ENCODE measurements at regions not wholly inside any gene's neighbourhood (a gene's known extent, or its start where the extent isn't known, plus 50 kb on each side); places are given as distances from the start of the nearest gene placed in this dataset.

DNA sequence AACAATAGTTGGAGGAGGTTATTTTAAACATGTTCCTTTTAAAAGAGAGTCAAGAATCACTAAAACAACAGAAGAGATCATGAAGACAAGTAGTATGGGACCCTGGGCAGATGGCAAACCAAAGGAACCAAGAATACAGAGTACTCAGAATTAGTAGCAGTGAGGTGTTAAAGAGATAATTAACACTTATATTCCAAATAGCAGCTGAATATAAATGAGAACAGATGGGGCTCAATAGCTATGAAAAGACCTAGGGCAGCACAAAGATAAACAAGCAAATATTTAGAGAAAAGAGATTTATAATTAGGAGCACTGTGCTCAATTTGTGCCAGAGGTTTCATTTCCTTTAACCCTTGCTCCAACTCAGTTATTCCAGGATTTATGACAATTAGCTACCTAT lies 159.1 kb downstream of the FAM114A2 start:
- no peak overlapping the region for H3K4me3 Mint-ChIP-seq
- peaks cover 2% of the 10 kb centered on the region for H3K9me3 Mint-ChIP-seq
- no peaks in the 10 kb centered on the region for H3K4me1 Mint-ChIP-seq
- H3K27me3 Mint-ChIP-seq (ENCODE audit: low read depth): peaks cover 3% of the 10 kb centered on the region
- no peaks in the 10 kb centered on the region for H3K36me3 Mint-ChIP-seq (ENCODE audit: low read depth)
- TF ChIP-seq CTCF (IDR thresholded peaks at IDR 0.05; ENCODE audit: unreplicated experiment in 3 of 3): no peak
- H3K27ac Mint-ChIP-seq: no peak overlapping the region

GRCh38 chr5:153866176-153866575 lies 172.5 kb downstream of the FAM114A2 start:
- Mint-ChIP-seq H3K4me3 (no peak overlapping the region), H3K36me3 (ENCODE audit: low read depth) (no peaks in the 10 kb centered on the region), H3K4me1 (peaks cover 14% of the 10 kb centered on the region), H3K27me3 (ENCODE audit: low read depth) (no peaks in the 10 kb centered on the region), H3K9me3 (peaks cover 2% of the 10 kb centered on the region), H3K27ac (no peak overlapping the region)
- TF ChIP-seq CTCF (IDR thresholded peaks at IDR 0.05; ENCODE audit: unreplicated experiment in 3 of 3): no peak

DNA sequence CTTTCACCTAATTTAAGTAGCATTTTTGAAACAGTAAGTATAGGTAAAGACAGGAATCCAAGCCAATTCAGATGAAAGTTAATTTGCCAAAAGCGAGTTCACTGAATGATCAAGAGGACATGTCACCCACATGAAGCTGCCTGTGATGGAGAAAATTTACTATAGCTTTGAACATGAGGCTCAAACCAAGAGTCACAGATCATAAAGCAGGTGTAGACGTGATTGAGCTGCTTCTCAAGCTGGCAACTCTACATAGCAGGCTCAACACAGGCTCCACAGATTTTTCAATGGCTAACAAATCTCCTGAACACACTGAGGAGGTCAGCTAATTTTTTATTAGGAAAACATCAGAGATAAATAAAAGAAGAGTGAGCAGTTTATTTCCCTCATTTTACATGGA lies 173.7 kb downstream of the FAM114A2 start:
- no peaks in the 10 kb centered on the region for H3K9me3 Mint-ChIP-seq
- peaks cover 14% of the 10 kb centered on the region for H3K4me1 Mint-ChIP-seq
- no peak overlapping the region for H3K27ac Mint-ChIP-seq
- no peaks in the 10 kb centered on the region for H3K36me3 Mint-ChIP-seq (ENCODE audit: low read depth)
- no peaks in the 10 kb centered on the region for H3K27me3 Mint-ChIP-seq (ENCODE audit: low read depth)
- no peak overlapping the region for H3K4me3 Mint-ChIP-seq
- no peak for TF ChIP-seq CTCF (IDR thresholded peaks at IDR 0.05; ENCODE audit: unreplicated experiment in 3 of 3)

DNA sequence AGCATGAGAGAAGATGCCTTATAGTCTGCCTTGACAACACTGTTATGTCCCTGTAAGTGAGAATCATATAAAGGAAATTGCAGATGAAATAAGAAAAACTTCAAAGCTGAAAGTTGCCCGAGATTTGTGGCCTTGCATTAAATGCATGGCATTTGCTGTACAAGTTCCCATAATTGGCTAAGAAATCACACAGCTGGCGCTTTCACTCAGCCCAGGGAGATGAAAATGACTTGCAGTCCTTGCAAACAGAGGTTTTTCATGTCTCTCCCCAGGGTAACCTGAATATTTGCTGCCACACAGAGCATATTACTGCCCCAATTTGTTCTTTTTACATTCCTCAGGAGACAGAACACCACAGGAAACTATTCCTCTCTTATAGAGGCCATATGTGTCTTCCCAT lies 174.8 kb downstream of the FAM114A2 start:
- Mint-ChIP-seq H3K27me3 (ENCODE audit: low read depth) (no peaks in the 10 kb centered on the region), H3K27ac (peak overlapping the region in 2 of 3 experiments; percentile 8 to 16), H3K4me3 (no peak overlapping the region), H3K9me3 (no peaks in the 10 kb centered on the region), H3K4me1 (peaks cover 14% of the 10 kb centered on the region), H3K36me3 (ENCODE audit: low read depth) (no peaks in the 10 kb centered on the region)
- TF ChIP-seq CTCF (IDR thresholded peaks at IDR 0.05; ENCODE audit: unreplicated experiment in 3 of 3): no peak
